Right lobe of liver (tissue), 6 donors: ENCODE measurements at regions not wholly inside any gene's neighbourhood (a gene's known extent, or its start where the extent isn't known, plus 50 kb on each side); places are given as distances from the start of the nearest gene placed in this dataset.
"Not testable (repeated sequence)": the region's sequence is repeated elsewhere in the genome, so short reads cannot be mapped to it uniquely, and the experiment has no call there.

Experiments used
- ATAC-seq, 4 donors: fragments of 200-7000 bp; cut with Tn5 transposase; one replicate each; pipeline ENCODE4 v1.9.1; 2020; ENCODE audit warnings: mild to moderate bottlenecking in 4 of 4, moderate library complexity in 4 of 4
- DNase-seq, 3 donors: peaks; one replicate each; pipeline ENCODE4 v3.0.0-alpha.2; 2020
- H3K27ac ChIP-seq, 3 donors: fragments of 200-600 bp; one replicate each; pipeline ENCODE4 v1.8.0; 2022
- H3K27me3 ChIP-seq, 2 donors: fragments of 200-600 bp; one replicate each; pipeline ENCODE4 v1.8.0; 2022
- H3K36me3 ChIP-seq, 4 donors: fragments of 200-600 bp; sonication (generic) in 1 of 4; one replicate each; pipeline versions ENCODE4 v1.5.1 to v1.8.0; 2017 to 2022; ENCODE audit warnings: control low read depth in 1 of 4
- H3K4me1 ChIP-seq, 4 donors: fragments of 200-600 bp; sonication (generic) in 1 of 4; one replicate each; pipeline versions ENCODE4 v1.5.1 to v1.8.0; 2017 to 2022; ENCODE audit warnings: control low read depth in 1 of 4
- H3K4me3 ChIP-seq, 3 donors: fragments of 200-600 bp; one replicate each; pipeline ENCODE4 v1.8.0; 2022
- H3K9me3 ChIP-seq, 4 donors: fragments of 200-600 bp; sonication (generic) in 1 of 4; one replicate each; pipeline versions ENCODE4 v1.5.1 to v1.8.0; 2017 to 2022; ENCODE audit warnings: control low read depth in 1 of 4
- WGBS: methylation state at CpG from one replicate; pipeline ENCODE4 v1.1.6; 2018; ENCODE audit warnings: low coverage, low lambda C conversion rate; ENCODE audit not compliant: insufficient coverage; ENCODE audit errors: missing lambda C conversion rate; 5-methylcytosine and 5-hydroxymethylcytosine counted together
- intact Hi-C, 2 donors: fragments of 100-400 bp; cut with DNase I; formaldehyde crosslinking; loops; one replicate each; pipeline versions ENCODE4 v1.11.2 to v1.14.1; 2022
- donor health status: DM: no; HTN: yes; CAD: no.
- donor health status: DM: no; HTN: no; CAD: no.
- donor health status: DM: no; HTN: no; CAD: no.
- donor health status: DM: no; HTN: yes; CAD: no.
- donor health status: DM: no; HTN: yes; CAD: no.

GRCh38 chr4:49154308-49155103 lies 168.4 kb downstream of the CWH43 start:
- WGBS: 37% methylated on average over 11 of the region's 11 CpGs

GRCh38 chr4:49155270-49155669 lies 169.2 kb downstream of the CWH43 start:
- H3K27ac ChIP-seq, DNase-seq, H3K4me3 ChIP-seq, ATAC-seq, H3K27me3 ChIP-seq, H3K4me1 ChIP-seq, H3K36me3 ChIP-seq, intact Hi-C loops: not testable (repeated sequence)
- 55% methylated on average over 7 of the region's 7 CpGs for WGBS
- H3K9me3 ChIP-seq: peaks cover 0 to 11% (median 0%) of the 10 kb centered on the region in 4 donors

More at GRCh38 chr4:49154308-49155103, 168.4 kb downstream of the CWH43 start:
- ATAC-seq: peak; percentile 69 to 75 (median 72)
- H3K36me3 ChIP-seq, H3K27ac ChIP-seq, H3K4me3 ChIP-seq, DNase-seq, intact Hi-C loops, H3K4me1 ChIP-seq, H3K27me3 ChIP-seq: not testable (repeated sequence)
- peaks cover 0 to 16% (median 0%) of the 10 kb centered on the region in 4 donors for H3K9me3 ChIP-seq

GRCh38 chr4:49156309-49156708 lies 170.2 kb downstream of the CWH43 start:
- H3K27ac ChIP-seq, H3K36me3 ChIP-seq, intact Hi-C loops, H3K9me3 ChIP-seq, H3K4me3 ChIP-seq, DNase-seq, H3K27me3 ChIP-seq, H3K4me1 ChIP-seq: not testable (repeated sequence)
- WGBS: 28% methylated on average over 6 of the region's 6 CpGs
- peak in 3 of 4 donors; percentile 31 to 46 (median 44) for ATAC-seq

- H3K4me3 ChIP-seq, H3K27me3 ChIP-seq, H3K4me1 ChIP-seq, H3K36me3 ChIP-seq, intact Hi-C loops, H3K9me3 ChIP-seq, DNase-seq, H3K27ac ChIP-seq, ATAC-seq: not testable (repeated sequence)
- WGBS: 30% methylated on average over 2 of the region's 2 CpGs
These were observed 171.6 kb downstream of the CWH43 start for GRCh38 chr4:49157630-49158029.

- not testable (repeated sequence) for ATAC-seq
- 90% methylated on average over 12 of the region's 23 CpGs for WGBS
These were observed 175.1 kb downstream of the CWH43 start for GRCh38 chr4:49161111-49161541.

GRCh38 chr4:49164916-49165315 lies 178.8 kb downstream of the CWH43 start:
- H3K4me1 ChIP-seq, intact Hi-C loops, H3K27ac ChIP-seq, H3K36me3 ChIP-seq, DNase-seq, H3K9me3 ChIP-seq, H3K4me3 ChIP-seq, ATAC-seq, H3K27me3 ChIP-seq: not testable (repeated sequence)
- WGBS: 40% methylated on average over 6 of the region's 6 CpGs

More at GRCh38 chr4:49161111-49161541, 175.1 kb downstream of the CWH43 start:
- H3K36me3 ChIP-seq, H3K27ac ChIP-seq, H3K4me3 ChIP-seq, intact Hi-C loops, H3K27me3 ChIP-seq, H3K4me1 ChIP-seq, DNase-seq, H3K9me3 ChIP-seq: not testable (repeated sequence)

- H3K4me1 ChIP-seq, H3K27ac ChIP-seq, H3K27me3 ChIP-seq, H3K4me3 ChIP-seq, H3K9me3 ChIP-seq, intact Hi-C loops, H3K36me3 ChIP-seq, DNase-seq, ATAC-seq: not testable (repeated sequence)
- WGBS: 17% methylated on average over 1 of the region's 8 CpGs
These were observed 191.8 kb downstream of the CWH43 start for GRCh38 chr4:49177847-49178246.

- H3K27ac ChIP-seq, DNase-seq, ATAC-seq, H3K4me1 ChIP-seq, H3K9me3 ChIP-seq, H3K36me3 ChIP-seq, intact Hi-C loops, H3K4me3 ChIP-seq, H3K27me3 ChIP-seq: not testable (repeated sequence)
- 55% methylated on average over 2 of the region's 4 CpGs for WGBS
These were observed 195.0 kb downstream of the CWH43 start for GRCh38 chr4:49181088-49181487.

GRCh38 chr4:49211396-49212194 lies 225.5 kb downstream of the CWH43 start:
- H3K36me3 ChIP-seq, H3K27ac ChIP-seq, DNase-seq, H3K4me3 ChIP-seq, H3K9me3 ChIP-seq, intact Hi-C loops, H3K27me3 ChIP-seq, ATAC-seq, H3K4me1 ChIP-seq: not testable (repeated sequence)
- 34% methylated on average over 11 of the region's 11 CpGs for WGBS

- H3K27ac ChIP-seq, DNase-seq, H3K4me3 ChIP-seq, intact Hi-C loops, H3K36me3 ChIP-seq, H3K27me3 ChIP-seq, H3K4me1 ChIP-seq, ATAC-seq, H3K9me3 ChIP-seq: not testable (repeated sequence)
- 0% methylated on average over 1 of the region's 3 CpGs for WGBS
These were observed 227.2 kb downstream of the CWH43 start for GRCh38 chr4:49213250-49213649.

- H3K27me3 ChIP-seq, ATAC-seq, H3K4me1 ChIP-seq, H3K36me3 ChIP-seq, H3K9me3 ChIP-seq, H3K27ac ChIP-seq, H3K4me3 ChIP-seq, intact Hi-C loops, DNase-seq: not testable (repeated sequence)
- no CpG with 5 or more reads among the region's 5 CpGs for WGBS
These were observed 227.7 kb downstream of the CWH43 start for GRCh38 chr4:49213750-49214149.
